Cerebellar nuclear complex (tissue), 1 donor: ENCODE measurements at regions not wholly inside any gene's neighbourhood (a gene's known extent, or its start where the extent isn't known, plus 50 kb on each side); places are given as distances from the start of the nearest gene placed in this dataset.

ENCODE experiments used
- DNase-seq, 2 experiments: peaks; one replicate each; lab custom pipeline; 2025; lab: John Stamatoyannopoulos, UW

DNA sequence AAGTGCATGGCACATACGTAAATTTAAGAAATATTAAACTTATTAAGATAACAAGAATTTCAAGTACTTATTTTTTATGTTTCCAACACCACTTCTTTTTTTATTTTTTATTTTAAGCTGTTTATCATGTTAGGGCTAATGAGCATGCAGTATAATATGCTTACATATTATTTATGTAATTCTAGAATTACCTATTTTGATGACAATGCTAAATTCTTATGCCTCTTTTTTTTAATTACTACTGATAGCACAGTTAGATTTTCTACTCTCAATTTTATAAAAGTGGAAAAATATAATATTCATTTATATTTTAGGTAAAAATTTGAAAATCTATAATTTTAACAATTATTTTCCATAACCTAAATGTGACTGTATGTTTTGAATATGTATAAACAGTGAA, 713.0 kb downstream of the MRPL39 start:
- DNase-seq, result no peak

DNA sequence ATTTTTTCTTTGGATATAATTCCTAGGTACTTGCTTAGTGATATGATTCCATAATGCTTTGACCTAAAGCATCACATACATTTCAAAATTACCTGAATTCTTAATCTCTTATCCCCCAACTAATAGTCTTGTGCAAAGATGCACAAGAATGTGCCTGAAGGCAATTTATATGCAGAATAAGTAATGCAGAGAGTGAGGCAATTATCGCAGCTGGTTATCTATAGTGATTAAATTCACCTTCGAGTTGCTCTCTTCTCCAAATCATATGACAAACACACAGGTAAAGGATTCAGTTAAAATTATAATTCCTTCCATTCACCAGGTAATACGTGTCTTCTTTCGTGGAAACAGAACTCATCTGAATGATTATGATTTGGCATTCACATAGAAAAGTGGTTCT, 717.3 kb downstream of the MRPL39 start:
- no peak for DNase-seq

DNA sequence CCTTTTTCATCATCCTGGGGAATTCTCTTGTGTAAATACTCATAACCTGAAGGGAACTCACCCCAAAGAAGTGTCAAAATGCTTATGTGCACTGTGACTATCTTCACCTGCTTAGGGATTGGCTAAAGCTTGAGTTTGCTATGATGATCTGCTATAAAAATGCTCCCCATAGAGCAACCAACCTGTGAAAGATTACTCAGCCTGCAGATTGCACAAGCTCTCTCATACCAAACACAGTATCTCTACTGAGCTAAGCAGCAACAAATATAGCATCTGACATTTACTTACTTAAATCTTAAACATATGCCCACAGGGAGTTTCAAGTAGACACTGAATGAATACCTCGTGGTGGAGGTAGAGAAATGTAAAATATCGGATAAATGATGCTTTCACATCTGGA, 725.8 kb downstream of the MRPL39 start:
- DNase-seq, result no peak

DNA sequence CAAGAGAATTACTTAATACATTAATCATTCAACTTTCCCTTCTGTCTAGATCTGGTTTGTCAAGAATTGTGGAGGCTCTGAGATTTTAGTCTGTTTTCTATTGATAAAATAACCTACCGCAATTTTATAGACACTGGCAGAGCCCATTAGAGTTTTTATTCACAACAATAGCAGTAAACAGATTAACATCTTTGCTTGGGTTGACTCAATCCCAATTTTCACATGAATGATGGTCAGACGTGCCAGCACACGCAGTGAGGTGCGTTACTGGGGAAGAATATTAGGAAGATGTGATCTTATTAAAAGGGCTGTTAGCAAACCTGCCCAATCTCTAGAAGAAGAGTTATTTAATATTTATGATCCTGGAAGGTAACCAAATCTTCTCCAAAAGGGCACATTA, 736.6 kb downstream of the MRPL39 start:
- DNase-seq, result no peak

DNA sequence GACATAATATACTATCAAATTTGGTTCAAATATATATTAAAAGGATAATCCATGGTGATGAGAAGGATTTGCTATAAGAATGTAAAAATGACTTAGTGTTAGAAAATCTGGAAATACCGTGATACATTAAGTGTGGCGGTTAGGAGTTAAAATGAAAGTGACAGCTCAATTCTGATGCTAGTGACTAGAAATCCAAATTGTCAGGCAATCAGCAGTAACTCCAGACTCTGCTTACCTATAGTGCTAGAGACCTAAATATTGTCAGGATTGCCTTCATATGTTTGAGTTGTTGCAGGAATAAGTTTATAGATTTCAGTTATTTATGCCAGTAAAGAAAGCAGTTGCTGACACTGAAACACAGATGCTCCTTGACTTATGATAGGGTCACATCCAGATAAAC, 737.4 kb downstream of the MRPL39 start:
- DNase-seq, result no peak

DNA sequence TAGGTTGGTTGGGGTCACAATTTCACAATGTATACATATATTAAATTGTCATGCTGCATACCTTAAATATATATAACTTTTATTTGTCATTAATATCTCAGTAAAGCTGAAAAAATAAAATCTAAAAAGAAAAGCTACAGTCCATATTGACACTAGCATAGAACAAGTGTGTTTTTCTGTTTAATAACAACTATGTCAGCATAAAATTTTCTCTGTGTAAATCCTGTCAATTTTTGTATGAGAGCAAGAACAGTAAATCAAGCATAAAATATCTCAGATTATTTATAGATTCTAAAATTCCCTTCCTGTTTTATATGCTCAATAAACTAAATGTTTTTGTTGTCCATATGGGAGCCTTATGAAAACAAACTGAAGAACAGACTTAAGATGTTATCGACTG, 739.2 kb downstream of the MRPL39 start:
- no peak for DNase-seq

DNA sequence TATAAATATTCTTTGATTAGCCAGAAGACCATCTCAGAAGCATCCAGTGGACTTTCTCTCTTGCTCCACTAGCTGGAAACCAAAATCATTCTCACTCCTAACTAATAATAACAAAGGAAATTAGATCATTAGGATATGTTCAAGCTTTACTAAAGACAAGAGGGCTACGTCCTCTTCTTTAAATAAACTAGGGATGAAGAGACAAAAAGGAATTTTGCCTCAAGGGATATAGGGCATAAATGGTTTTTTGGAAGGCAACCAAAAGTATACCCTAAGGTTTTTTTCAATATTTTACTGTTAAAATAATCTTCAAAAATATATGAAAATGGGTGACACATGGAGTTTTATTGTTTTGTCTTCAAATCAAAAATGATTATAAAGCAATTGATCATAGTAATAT, 745.8 kb downstream of the MRPL39 start:
- no peak for DNase-seq

DNA sequence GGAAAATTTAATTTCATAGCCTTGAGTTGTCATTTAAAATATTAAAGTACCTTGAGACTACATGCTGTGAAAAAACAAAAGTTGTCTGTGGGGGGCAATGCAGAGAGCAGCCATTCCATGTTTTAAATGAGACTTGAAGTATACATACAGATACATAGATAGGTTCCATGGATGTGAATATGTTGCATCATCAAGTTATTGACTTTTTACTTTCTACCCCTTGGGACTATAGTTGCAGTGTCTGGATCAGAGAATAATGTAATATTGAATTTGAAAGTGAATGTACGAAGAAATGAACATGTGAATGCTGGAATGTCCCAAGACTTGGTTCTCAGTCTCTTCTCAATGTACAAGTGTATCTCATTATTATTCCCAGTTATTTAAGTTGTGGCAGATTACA, 751.0 kb downstream of the MRPL39 start:
- DNase-seq, result no peak

DNA sequence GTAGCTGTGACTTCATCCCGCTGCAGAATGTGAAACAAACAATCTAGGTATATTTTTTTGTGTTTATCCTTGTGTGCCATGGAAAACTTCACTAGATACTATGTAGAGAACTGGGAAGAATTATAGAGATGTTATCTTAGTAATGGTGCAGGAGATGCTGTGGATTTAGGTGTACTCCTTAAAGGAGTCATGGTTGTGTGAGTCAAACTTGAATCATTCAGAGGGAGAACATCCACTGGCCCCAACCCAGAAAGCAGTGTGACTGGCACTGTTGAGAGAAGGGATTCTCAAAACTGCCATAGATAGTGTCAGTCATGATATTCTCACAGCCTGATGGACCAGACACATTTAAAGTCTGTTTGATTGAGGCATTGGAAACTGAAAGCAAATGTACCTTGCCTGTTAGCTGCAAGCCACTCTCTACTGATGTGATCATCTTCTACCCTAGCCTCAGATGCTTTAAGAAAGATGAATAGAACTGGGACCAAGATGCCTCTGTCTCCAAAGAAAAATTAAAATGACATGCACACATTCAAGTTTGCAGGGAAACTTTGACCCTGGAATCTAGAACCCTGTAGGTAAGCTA, 754.6 kb downstream of the MRPL39 start:
- no peak for DNase-seq

DNA sequence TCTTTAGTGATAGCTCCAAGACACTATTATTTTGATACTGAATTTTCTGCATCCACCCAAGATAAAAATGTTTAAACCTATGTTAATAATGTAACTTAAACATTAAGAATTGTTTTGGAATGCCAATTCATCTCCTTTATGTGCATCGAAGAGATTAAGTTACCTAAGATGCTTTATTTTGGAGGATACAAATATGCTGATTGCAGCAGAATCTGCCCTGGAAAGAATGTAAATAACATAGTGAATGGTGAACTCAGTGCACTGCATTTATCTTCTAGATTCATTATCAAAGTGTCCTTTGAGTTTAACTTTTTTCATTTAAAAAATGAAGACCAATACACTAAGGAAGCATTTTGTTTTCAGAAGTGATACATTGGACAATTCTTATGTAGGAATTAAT, 757.2 kb downstream of the MRPL39 start:
- no peak for DNase-seq

DNA sequence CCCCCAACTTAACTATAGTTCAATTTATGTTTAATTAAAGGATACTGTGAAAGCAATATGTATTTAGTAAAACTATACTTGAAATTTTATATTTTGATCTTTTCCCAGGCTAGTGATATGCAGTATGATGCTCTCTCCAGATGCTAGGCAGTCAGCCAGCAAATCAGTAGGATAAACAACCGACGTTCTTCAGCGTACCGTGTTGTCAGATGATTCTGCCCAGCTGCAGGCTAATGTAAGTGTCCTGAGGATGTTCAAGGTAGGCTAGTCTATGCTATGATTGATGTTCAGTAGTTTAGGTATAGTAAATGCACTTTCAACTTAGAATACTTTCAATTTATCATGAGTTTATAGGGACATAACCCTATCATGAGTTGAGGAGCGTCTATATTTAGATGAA, 762.6 kb downstream of the MRPL39 start:
- DNase-seq, result no peak

DNA sequence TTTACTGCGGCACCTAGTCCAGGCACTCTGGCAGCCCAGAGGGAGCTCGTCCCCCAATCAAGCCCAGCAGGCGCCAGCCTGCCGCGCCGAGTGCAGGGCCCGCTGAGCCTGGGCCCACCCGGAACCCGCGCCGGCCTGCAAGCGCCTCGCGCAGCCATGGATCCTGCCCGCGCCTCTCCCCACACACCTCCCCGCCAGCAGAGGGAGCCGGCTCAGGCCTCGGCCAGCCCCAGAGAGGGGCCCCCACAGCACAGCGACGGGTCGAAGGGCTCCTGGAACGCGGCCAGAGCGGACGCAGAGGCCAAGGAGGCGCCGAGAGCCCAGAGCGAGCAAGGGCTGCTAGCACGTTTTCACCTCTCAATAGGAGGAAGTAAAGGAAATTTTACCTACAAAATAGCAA, 767.0 kb downstream of the MRPL39 start:
- no peak for DNase-seq

DNA sequence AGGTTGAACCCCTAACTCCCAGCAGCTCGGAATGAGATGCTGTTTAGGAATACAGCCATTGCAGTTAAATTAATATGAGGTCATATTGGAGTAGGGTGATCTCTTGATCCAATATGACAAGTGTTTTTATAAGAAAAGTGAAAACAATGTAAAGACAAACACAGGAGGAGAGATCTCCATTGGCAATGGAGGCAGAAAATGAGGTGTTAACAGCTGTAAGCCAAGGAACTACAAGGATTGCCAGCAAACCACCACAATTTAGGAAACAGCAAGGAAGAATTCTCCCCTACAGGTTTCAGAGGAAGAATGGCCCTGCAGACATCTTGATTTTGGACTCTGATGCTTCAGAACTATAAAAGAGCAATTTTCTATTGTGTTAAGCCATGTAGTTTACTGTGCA, 774.3 kb downstream of the MRPL39 start:
- DNase-seq, result no peak

DNA sequence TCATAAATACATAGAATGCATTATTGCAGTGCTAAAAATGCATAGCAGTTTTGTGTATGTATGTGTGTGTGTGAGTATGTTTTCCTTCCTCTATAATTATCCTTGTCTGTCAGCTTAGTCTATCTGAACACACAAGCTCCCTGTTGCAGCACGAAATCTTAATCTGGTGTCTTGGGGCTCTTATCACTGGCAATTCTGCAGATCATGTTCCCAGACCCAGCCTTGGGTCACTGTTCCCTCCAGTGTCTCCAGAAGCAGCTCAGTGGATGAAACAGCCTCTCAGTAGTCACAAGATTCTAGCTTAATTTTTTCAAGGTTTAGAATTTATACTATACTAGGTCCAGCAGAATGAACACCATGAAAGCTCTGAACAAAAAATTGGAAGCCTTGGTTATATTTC, 777.9 kb downstream of the MRPL39 start:
- DNase-seq, result no peak

DNA sequence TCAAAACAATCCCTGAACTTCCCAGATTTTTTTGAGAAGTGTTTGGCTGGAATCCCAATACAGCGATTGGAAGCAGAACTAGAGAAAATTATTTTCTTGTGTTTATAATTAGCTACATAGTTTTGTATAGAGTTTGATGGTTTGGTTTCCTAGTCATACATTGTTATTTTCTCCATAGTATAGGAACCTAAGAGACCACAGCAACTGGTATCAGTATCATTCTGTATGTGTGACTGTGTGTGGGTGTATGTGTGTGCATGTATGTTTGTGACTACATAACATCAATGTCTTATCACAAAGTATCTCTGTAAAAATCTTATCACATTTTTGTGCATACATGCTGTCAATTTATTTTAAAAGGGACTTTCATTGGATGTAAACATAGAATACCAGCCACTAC, 780.5 kb downstream of the MRPL39 start:
- DNase-seq, result no peak

DNA sequence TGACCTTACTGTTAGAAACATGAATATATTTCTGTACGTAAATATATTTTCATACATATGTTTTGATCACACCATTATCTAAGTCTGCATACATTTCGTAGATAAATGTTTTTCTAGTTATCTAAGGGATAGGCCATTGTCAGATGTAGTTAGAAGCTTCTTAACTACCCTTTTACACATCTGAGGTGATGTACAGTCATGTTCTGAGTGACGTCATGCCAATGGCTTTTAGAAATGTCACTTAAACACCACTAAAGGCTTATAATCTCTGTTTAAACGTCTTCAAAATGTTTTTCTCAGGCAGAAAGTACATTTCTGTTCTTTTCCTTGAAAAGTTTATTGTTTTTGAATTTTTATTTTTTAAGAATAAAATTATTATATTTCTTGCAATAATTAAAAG, 781.9 kb downstream of the MRPL39 start:
- DNase-seq, result no peak

DNA sequence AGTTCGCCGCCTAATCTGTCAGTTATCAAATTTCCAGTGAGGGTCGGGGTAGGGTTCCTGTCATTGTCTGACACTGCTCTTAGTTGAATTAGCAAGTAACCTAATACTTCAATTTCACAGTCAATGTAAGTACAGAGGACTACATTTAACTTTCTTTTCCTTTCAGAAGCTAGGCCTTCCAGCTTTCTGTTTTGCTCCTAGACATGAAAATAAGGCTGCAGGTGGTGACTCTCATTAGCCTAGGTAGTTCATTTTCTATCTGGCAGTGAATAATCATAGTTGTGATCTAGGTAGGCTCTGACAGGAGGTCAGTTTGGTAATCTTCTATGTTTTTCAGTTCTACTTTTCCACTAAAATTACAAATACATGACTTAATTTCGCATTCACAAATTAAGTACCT, 783.1 kb downstream of the MRPL39 start:
- DNase-seq, result no peak

DNA sequence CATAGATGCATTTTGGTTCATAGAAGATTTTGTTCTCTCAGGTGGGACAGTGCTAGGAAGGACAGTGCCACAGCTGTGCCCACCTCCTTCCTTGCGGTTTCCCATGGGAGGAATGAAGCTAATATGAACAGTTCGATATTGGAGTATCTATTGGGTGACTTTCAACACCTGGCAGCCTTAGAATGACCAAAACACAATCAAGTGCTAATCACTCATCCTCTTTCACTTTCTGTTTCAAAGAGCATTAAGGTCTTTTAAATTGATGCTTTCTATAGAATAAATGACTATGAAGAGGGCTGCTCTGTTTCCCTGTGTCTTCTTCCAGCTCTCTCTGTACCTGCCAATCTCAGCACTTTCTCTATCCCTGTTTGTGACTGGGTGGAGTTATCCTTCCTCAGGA, 784.0 kb downstream of the MRPL39 start:
- no peak for DNase-seq

DNA sequence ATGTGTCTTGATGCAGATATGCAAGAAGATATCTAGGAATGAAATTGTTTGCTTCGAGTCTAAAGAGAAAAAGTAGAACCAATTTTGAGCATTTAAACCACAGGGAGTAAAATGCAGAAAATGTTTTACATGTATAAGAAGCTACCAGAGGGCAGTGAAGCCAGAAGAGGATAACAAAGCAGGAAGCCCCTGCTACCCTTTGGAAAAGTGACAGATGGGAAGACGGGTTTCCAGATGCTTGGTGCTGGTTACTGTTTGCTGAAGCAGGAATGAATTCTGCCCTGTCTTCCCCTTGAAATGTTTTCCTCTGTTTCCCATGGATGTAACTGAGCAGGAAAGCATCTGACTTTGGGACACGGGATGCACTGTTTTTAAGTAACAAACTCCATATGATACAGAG, 822.2 kb downstream of the MRPL39 start:
- DNase-seq, result no peak

DNA sequence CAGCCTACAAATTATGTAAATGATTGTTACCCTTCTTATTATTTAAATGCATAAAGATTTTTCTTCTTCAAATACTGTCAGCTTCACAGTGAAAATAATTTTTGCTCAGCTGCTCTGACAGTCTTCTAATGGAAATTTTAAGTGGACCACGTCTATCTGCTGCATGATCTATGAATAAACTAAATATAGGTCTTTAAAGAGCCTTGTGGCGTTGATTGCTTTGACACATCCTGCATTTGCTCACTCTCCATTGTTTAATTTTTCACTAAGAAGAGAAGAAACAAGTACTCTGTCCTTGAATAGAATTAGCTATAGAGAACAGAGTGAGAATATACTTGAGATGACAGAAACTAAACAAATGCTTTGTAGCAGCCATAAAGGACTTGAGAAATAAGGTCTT, 826.1 kb downstream of the MRPL39 start:
- DNase-seq, result no peak

DNA sequence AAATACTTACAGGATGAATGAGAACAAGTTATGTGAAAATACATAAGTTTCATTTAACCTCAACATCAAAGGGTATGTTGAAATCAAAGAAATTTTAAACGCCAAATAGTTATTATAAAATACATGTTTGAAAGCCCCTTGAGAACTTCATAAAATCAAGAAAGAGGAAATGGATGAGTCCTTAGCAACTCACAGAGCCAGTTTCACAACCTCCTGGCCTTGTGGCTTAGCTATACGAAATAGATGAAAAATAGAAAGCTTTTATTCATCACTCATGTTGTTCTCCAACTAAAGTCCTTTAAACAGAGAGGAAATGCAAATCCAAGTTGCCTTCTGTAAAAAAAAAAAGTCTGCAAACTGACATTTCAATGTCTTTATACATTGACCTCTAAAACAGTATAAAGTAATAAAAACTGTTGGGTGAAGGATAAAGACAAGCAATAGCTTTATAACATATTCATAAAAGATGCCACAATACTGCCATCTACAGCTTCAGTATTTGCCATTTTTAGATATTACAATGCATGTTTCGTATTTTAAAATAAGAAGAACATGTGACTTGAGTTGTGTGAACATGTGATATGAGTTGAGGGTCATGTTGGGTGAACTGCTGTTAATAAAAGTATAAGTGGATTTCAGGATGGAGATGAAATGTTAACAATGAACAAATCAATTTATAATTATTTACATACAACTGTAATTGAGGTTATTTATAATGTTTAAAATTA, 847.8 kb downstream of the MRPL39 start:
- no peak for DNase-seq

DNA sequence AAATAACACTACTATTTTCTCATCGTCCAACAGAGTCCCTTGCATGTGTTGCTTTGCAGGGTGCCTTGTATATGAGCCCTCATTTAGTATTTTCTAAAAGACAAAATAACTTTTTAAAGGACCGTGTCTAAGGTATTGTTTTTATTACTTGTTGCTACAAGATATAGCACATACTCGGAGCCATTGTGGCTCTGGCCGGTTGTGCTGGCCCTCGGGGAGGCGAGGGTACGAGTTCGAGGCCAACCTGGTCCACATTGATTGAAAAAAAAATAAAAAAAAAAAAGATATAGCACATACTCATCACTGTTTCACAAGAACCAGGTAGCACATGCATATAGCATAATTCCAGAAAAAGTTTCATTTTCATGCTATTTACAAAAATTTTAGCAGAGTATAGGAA, 869.2 kb downstream of the MRPL39 start:
- no peak for DNase-seq

DNA sequence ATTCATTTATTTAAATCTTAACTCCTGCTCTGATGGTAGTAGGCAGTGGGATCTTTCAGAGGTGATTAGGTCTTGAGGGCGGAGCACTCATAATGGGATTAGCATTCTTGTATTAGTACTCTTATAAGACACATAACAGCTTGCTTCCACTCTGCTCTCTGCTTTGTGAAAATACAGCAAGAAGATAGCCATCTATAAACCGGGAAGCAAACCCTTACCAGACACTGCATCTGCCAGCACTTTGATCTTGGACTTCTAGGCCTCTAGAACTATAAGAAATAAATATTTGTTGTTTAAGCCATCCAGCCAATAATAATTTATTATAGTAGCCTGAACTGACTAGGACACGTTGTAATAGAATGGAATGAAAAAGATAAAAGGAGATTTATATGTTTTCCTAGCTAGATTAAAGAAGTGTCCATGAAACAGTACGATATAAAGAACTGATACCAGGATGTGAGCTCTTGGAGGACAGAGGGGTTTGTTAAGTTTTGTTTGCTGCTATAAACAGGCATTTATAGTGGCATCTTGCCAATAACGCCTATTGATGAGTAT, 869.9 kb downstream of the MRPL39 start:
- no peak for DNase-seq

DNA sequence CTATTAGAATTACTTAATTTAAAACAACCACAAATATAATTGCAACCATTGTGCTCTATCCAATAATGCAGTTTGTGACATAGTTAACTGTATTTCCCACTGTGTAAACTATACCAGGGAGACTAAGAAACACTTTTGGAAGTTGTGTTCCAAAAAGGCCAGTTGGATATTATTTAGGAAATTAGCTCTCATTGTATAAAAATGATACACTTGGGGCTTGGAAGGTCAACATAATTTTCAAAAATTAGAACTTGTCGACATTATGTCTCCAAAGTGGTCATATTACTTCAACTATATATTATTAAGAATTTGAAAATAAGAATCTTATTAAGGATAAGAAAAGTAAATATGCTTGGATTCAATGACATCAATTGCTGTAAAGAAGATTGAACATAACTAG, 876.6 kb downstream of the MRPL39 start:
- no peak for DNase-seq
